GDM1 (cell line): ENCODE measurements at regions not wholly inside any gene's neighbourhood (a gene's known extent, or its start where the extent isn't known, plus 50 kb on each side); places are given as distances from the start of the nearest gene placed in this dataset.

Experiments
- DNase-seq: peaks from one replicate; lab custom pipeline; 2025; lab: John Stamatoyannopoulos, UW

GRCh38 chr2:187274146-187274545 is 173.9 kb downstream of the CALCRL start:
- DNase-seq: no peak

- DNase-seq: no peak
Measured at GRCh38 chr2:187272255-187272654, 175.8 kb downstream of the CALCRL start.

GRCh38 chr2:187271825-187272224 is 176.2 kb downstream of the CALCRL start:
- DNase-seq: no peak

DNA sequence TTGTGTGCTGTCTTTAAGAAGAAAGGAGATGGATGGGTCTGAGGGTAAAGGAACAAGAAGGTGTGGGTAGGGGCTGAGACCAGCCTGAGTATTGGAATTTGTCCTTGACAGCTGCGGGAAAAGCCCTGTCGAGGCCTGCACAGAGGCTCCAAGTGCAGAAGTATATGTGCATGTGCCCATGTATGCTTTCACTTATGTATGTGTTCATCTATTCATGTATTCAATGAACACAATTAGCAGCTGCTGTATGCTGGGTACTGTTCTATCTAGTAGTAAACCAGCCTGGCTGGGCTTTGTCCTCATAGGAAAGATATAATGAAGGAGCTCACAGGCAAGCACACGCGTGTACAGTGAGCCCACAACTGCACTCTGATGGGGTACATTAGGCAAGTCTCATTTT is 181.4 kb downstream of the CALCRL start:
- DNase-seq: no peak

GRCh38 chr2:187266147-187266546 is 181.9 kb downstream of the CALCRL start:
- DNase-seq: no peak

DNA sequence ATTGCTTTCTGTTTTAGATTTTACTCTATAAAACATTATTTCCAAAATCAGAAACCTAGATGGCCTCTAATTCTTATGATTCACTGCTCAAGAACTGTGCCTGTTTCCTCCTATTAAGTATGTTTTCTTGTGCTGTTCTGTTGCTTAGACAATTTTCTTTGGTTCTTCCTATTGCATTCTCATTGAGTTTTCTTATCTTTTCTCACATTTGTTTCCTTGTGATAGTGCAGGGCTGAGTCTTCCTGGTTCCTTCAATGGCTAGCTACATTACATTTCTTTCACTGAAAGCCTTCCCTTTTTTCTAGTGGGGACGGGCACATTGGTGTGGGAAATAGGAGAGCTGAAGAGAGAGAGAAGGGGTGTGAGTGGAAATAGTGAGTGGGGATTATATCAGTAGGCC is 183.4 kb downstream of the CALCRL start:
- peak; percentile 38 for DNase-seq

- no peak for DNase-seq
Measured at GRCh38 chr2:187263675-187264560, 184.1 kb downstream of the CALCRL start.

- DNase-seq: no peak
Measured at GRCh38 chr2:187261705-187262104, 186.3 kb downstream of the CALCRL start.

GRCh38 chr2:187252063-187252462 is 196.0 kb downstream of the CALCRL start:
- DNase-seq: no peak

GRCh38 chr2:187250137-187250536 is 197.9 kb downstream of the CALCRL start:
- no peak for DNase-seq

GRCh38 chr2:187233811-187234210 is 214.2 kb downstream of the CALCRL start:
- no peak for DNase-seq

DNA sequence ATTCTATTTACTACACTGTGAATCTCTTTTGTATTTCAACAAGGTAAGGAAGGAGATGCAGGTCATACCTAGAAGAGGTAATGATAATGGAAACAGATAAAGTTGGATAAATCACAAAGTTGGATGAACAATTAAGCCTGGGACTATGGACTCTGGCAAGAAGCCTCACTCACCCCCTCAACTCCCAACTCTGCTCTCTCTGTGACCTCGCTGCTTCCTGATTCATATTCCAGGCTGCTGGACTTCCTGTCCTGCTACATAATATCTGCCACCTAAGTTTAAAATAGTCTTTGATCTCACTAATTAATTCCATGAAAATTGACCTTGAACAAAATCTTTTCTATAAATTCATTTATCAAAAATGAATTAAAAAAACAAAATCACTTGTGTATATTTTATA is 215.3 kb downstream of the CALCRL start:
- no peak for DNase-seq

DNA sequence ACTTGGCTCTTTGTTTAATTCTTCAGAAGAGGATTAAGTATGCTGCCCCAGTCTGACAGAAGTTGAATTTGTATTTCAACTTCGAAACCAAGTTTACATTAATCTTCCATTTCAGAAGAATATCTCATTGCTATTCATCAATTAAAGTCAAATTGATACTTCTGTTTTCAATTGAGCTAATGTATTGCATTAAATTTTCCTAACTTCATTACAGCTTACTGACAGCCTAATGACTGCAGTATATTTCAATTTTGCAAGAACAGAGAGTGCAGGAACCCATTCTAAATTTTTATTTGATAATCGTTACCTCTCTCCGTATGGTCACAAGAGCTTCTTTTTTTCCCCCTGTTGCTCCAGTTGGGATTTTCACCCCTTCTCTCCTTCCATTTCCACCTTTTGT is 218.0 kb downstream of the CALCRL start:
- DNase-seq: no peak

GRCh38 chr2:187228986-187229385 is 219.1 kb downstream of the CALCRL start:
- no peak for DNase-seq

- DNase-seq: no peak
Measured at GRCh38 chr2:187224989-187225388, 223.1 kb downstream of the CALCRL start.

DNA sequence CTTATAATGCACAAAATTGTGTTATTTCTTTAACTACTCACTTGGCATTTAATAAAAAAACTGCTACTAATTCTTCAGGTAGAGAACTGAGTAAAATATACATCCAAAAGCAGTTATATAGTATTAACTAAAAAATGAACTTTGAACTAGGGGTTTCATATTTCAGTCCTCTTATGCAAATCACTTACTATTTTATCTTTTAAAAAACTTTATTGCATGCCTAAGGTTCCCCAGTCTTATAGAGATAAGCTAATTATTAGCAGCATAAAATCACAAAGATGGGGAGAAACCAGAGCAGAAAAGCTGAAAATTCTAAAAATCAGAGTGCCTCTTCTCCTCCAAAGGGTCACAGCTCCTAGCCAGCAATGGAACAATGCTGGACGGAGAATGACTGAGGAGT is 228.0 kb downstream of the CALCRL start:
- no peak for DNase-seq

DNA sequence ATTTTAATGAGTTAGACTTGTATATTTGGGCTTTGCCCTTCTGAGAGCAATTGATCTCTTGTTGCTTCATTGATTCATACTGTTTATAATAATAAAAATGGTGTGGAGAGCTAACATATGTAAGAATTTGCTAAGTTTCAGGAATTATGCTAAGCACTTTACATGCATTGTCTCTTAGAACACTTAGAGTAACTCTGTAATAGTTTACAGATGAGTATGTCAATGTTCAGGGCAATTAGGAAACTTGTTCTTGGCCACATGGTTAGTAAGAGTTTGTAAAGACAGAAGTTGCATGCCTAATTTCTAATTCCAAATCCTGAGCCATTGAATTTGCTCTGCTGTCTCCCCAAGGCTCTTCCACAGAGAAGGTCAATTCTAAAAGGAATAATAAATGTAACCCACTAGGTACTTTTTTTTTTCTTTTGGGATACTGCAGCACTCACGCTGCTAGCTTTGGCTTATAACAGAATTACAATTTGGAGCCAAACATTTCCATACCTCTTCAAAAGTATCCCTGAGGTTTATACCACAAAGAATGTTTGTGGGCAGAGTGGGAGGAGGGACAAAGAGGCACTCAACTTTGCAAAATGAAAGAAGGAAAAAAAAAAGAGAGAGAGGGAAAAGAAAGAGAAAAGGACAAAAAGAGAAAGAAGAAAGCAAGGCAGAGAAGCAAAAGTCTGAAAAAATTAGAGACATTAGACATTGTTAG is 232.4 kb downstream of the CALCRL start:
- no peak for DNase-seq

- no peak for DNase-seq
Measured at GRCh38 chr2:187214306-187214705, 233.7 kb downstream of the CALCRL start.

GRCh38 chr2:187213798-187214197 is 234.3 kb downstream of the CALCRL start:
- DNase-seq: no peak

GRCh38 chr2:187210726-187211125 is 237.3 kb downstream of the CALCRL start:
- no peak for DNase-seq

- no peak for DNase-seq
Measured at GRCh38 chr2:187208199-187208785, 239.8 kb downstream of the CALCRL start.

- DNase-seq: no peak
Measured at GRCh38 chr2:187207126-187207525, 240.9 kb downstream of the CALCRL start.

- no peak for DNase-seq
Measured at GRCh38 chr2:187206471-187206870, 241.6 kb downstream of the CALCRL start.
